ENCODE measurements at regions not wholly inside any gene's neighbourhood (a gene's known extent, or its start where the extent isn't known, plus 50 kb on each side); places are given as distances from the start of the nearest gene placed in this dataset.

- DNase-seq: no peak
These were observed 73.7 kb downstream of the NAV1 start for GRCh38 chr1:201612645-201613044.

GRCh38 chr1:201614262-201615015 lies 75.5 kb downstream of the NAV1 start:
- DNase-seq: no peak

GRCh38 chr1:201617157-201617556 lies 78.2 kb downstream of the NAV1 start:
- DNase-seq: no peak

GRCh38 chr1:201618389-201618788 lies 79.5 kb downstream of the NAV1 start:
- DNase-seq: no peak

GRCh38 chr1:201618905-201619304 lies 80.0 kb downstream of the NAV1 start:
- no peak for DNase-seq

GRCh38 chr1:201619513-201619912 lies 80.6 kb downstream of the NAV1 start:
- no peak for DNase-seq

GRCh38 chr1:201622353-201622752 lies 83.4 kb downstream of the NAV1 start:
- no peak for DNase-seq

GRCh38 chr1:201622824-201623223 lies 83.9 kb downstream of the NAV1 start:
- no peak for DNase-seq

GRCh38 chr1:201624741-201625225 lies 85.9 kb downstream of the NAV1 start:
- DNase-seq: no peak

GRCh38 chr1:201625226-201625761 lies 86.4 kb downstream of the NAV1 start:
- no peak for DNase-seq

- no peak for DNase-seq
These were observed 86.9 kb downstream of the NAV1 start for GRCh38 chr1:201625851-201626251.

GRCh38 chr1:201626629-201627275 lies 87.8 kb downstream of the NAV1 start:
- DNase-seq: no peak

- DNase-seq: no peak
These were observed 89.6 kb downstream of the NAV1 start for GRCh38 chr1:201628490-201628889.

GRCh38 chr1:201630582-201630981 lies 91.7 kb downstream of the NAV1 start:
- no peak for DNase-seq

- no peak for DNase-seq
These were observed 92.1 kb downstream of the NAV1 start for GRCh38 chr1:201631037-201631436.

- no peak for DNase-seq
These were observed 93.5 kb downstream of the NAV1 start for GRCh38 chr1:201632364-201632952.

GRCh38 chr1:201633297-201633696 lies 94.4 kb downstream of the NAV1 start:
- DNase-seq: no peak

GRCh38 chr1:201633811-201634210 lies 94.9 kb downstream of the NAV1 start:
- DNase-seq: no peak

- DNase-seq: no peak
These were observed 95.3 kb downstream of the NAV1 start for GRCh38 chr1:201634261-201634660.

- no peak for DNase-seq
These were observed 97.2 kb downstream of the NAV1 start for GRCh38 chr1:201636097-201636496.

- DNase-seq: no peak
These were observed 97.6 kb downstream of the NAV1 start for GRCh38 chr1:201636510-201636971.

GRCh38 chr1:201637282-201638079 lies 98.6 kb downstream of the NAV1 start:
- DNase-seq: no peak

- DNase-seq: no peak
These were observed 100.5 kb downstream of the NAV1 start for GRCh38 chr1:201639391-201639790.

Measured in hippocampal formation (tissue), 2 donors.